ENCODE measurements at regions not wholly inside any gene's neighbourhood (a gene's known extent, or its start where the extent isn't known, plus 50 kb on each side); places are given as distances from the start of the nearest gene placed in this dataset.

DNA sequence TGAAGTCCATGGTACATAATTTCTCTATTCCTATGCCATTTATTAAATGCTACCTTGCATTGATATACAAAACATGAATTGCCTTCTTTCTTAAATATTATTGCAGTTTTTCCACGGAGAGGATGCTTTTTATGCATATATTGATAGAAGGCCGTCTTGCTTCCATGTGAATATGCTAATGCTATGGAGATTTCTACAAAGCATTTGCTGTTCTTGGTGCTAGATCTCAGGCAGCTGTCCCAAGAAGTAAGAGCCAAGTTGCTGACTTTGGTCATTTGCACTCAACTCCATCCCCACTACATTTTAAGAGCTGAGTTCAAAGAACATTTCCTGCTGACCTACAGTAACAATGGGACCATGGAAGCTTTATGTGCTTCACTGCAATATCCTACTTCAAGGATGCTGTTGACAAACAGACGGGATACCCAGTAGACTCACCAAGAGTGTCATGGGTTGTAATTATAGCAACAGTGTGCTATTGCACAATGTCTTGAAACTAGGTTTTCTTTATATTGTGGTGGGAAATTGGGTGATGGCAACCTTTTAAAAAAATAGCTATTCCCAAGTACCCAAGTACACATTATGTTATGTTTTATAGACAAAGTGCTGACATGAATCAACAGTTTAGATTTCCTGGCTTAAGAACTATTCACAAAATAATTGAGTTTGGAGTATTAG is 1172.4 kb upstream of the PIK3C3 start (continued):
- TF ChIP-seq CHD7 (IDR thresholded peaks at IDR 0.05; ENCODE audit: insufficient replicate concordance, low read length) (no peak), JUN (IDR thresholded peaks at IDR 0.05; ENCODE audit: low read depth, low read length) (no peak), NANOG (IDR thresholded peaks at IDR 0.05; ENCODE audit: insufficient read depth, low read depth, low read length, poor library complexity, severe bottlenecking) (no peak), TAF1 (IDR thresholded peaks at IDR 0.05; ENCODE audit: low read depth, low read length) (no peak), USF2 (IDR thresholded peaks at IDR 0.05; ENCODE audit: low read length) (no peak), BCL11A (IDR thresholded peaks at IDR 0.05; ENCODE audit: low read depth in 2 of 2, low read length in 2 of 2) (no peak), YY1 (IDR thresholded peaks at IDR 0.05; ENCODE audit: low read depth, low read length) (no peak)
- TF ChIP-seq, protein P1, sequence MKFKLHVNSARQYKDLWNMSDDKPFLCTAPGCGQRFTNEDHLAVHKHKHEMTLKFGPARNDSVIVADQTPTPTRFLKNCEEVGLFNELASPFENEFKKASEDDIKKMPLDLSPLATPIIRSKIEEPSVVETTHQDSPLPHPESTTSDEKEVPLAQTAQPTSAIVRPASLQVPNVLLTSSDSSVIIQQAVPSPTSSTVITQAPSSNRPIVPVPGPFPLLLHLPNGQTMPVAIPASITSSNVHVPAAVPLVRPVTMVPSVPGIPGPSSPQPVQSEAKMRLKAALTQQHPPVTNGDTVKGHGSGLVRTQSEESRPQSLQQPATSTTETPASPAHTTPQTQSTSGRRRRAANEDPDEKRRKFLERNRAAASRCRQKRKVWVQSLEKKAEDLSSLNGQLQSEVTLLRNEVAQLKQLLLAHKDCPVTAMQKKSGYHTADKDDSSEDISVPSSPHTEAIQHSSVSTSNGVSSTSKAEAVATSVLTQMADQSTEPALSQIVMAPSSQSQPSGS (IDR thresholded peaks at IDR 0.05; ENCODE audit: low read length) = no peak

Measured in H1 (cell line).